Neural cell (in vitro differentiated cells): ENCODE measurements at regions not wholly inside any gene's neighbourhood (a gene's known extent, or its start where the extent isn't known, plus 50 kb on each side); places are given as distances from the start of the nearest gene placed in this dataset.

ENCODE experiments used
- H2AFZ ChIP-seq: fragments of 200-600, 300-800 bp; sonication (generic), shearing (Covaris generic); 2 replicates; pipeline ENCODE4 v1.6.0; 2014; ENCODE audit warnings: low read depth, mild to moderate bottlenecking, antibody characterized with exemption, low read length, moderate library complexity
- H3F3A ChIP-seq: fragments of 200-600 bp; shearing (Covaris generic); 2 replicates; pipeline ENCODE4 v1.6.1; 2016; ENCODE audit warnings: mild to moderate bottlenecking, moderate library complexity, mixed read lengths, antibody characterized with exemption, low read length; ENCODE audit not compliant: insufficient read depth, poor library complexity, severe bottlenecking
- H3K27ac ChIP-seq: fragments of 200-600, 300-800 bp; sonication (generic), shearing (Covaris generic); 2 replicates; pipeline ENCODE4 v1.5.1; 2014; ENCODE audit warnings: mild to moderate bottlenecking, low read length, moderate library complexity
- H3K27me3 ChIP-seq: fragments of 300-800, 200-600 bp; sonication (generic), shearing (Covaris generic); 2 replicates; pipeline ENCODE4 v1.6.0; 2014; ENCODE audit warnings: mild to moderate bottlenecking, low read depth, low read length, moderate library complexity; ENCODE audit not compliant: insufficient read depth
- H3K36me3 ChIP-seq: fragments of 300-800, 200-600 bp; sonication (generic), shearing (Covaris generic); 2 replicates; pipeline ENCODE4 v1.5.1; 2014; ENCODE audit warnings: mild to moderate bottlenecking, antibody characterized with exemption, low read length, moderate library complexity; ENCODE audit not compliant: insufficient read depth
- H3K4me2 ChIP-seq: fragments of 300-800, 200-600 bp; sonication (generic), shearing (Covaris generic); 2 replicates; pipeline ENCODE4 v1.6.0; 2014; ENCODE audit warnings: mild to moderate bottlenecking, low read length
- H3K4me3 ChIP-seq: fragments of 300-800, 200-600 bp; sonication (generic), shearing (Covaris generic); 2 replicates; pipeline ENCODE4 v1.5.1; 2014; ENCODE audit warnings: mild to moderate bottlenecking, low read length, moderate library complexity
- H3K79me2 ChIP-seq: fragments of 200-600 bp; shearing (Covaris generic); replicated peaks from 2 replicates; pipeline ENCODE4 v1.6.0; 2014; ENCODE audit warnings: mild to moderate bottlenecking, low read length, moderate library complexity; ENCODE audit not compliant: insufficient read depth
- H3K9ac ChIP-seq: fragments of 300-800, 200-600 bp; sonication (generic), shearing (Covaris generic); 2 replicates; pipeline ENCODE4 v1.6.1; 2016; ENCODE audit warnings: mild to moderate bottlenecking, low read length, mixed read lengths
- H3K9me2 ChIP-seq: fragments of 200-600 bp; shearing (Covaris generic); 2 replicates; pipeline ENCODE4 v1.6.1; 2016; ENCODE audit warnings: mild to moderate bottlenecking, low read length, mixed read lengths; ENCODE audit not compliant: insufficient read depth
- H3K9me3 ChIP-seq: fragments of 200-600, 300-800 bp; sonication (generic), shearing (Covaris generic); 2 replicates; pipeline ENCODE4 v1.6.1; 2016; ENCODE audit warnings: mild to moderate bottlenecking, mixed run types, low read length, moderate library complexity, mixed read lengths
- H4K20me1 ChIP-seq: fragments of 200-600 bp; shearing (Covaris generic); 2 replicates; pipeline ENCODE4 v1.6.1; 2016; ENCODE audit warnings: mild to moderate bottlenecking, mixed run types; ENCODE audit not compliant: insufficient read depth
- CTCF ChIP-seq: fragments of 450-650 bp; IDR thresholded peaks from 2 replicates; pipeline ENCODE4 v1.5.1; 2014; ENCODE audit warnings: antibody characterized with exemption, mild to moderate bottlenecking, moderate library complexity; ENCODE audit not compliant: poor library complexity, severe bottlenecking
- EP300 ChIP-seq: fragments of 450-650 bp; conservative IDR thresholded peaks from 2 replicates; pipeline ENCODE4 v1.6.1; 2014; ENCODE audit warnings: antibody characterized with exemption, mild to moderate bottlenecking, moderate library complexity; ENCODE audit not compliant: poor library complexity, severe bottlenecking
- EZH2 ChIP-seq: fragments of 200-600, 300-800 bp; shearing (Covaris generic), sonication (generic); IDR thresholded peaks from 2 replicates; pipeline ENCODE4 v1.6.1; 2014; ENCODE audit warnings: antibody characterized with exemption, low read length, borderline replicate concordance, mild to moderate bottlenecking; ENCODE audit not compliant: insufficient read depth, poor library complexity, severe bottlenecking
- MXI1 ChIP-seq: fragments of 450-650 bp; conservative IDR thresholded peaks from 2 replicates; pipeline ENCODE4 v1.6.1; 2014; ENCODE audit warnings: antibody characterized with exemption, mild to moderate bottlenecking; ENCODE audit not compliant: poor library complexity, severe bottlenecking
- POLR2AphosphoS5 ChIP-seq: IDR thresholded peaks from 2 replicates; pipeline ENCODE4 v1.6.1; 2012
- RAD21 ChIP-seq: fragments of 450-650 bp; conservative IDR thresholded peaks from 2 replicates; pipeline ENCODE4 v1.6.1; 2014; ENCODE audit warnings: antibody characterized with exemption, mild to moderate bottlenecking, moderate library complexity
- SMC3 ChIP-seq: fragments of 450-650 bp; conservative IDR thresholded peaks from 2 replicates; pipeline ENCODE4 v1.6.1; 2014; ENCODE audit warnings: antibody characterized with exemption, mild to moderate bottlenecking, moderate library complexity; ENCODE audit not compliant: poor library complexity
- TAF1 ChIP-seq: IDR thresholded peaks from 2 replicates; pipeline ENCODE4 v1.6.1; 2012; ENCODE audit warnings: low read depth
- TF ChIP-seq, protein P1 (sequence below): IDR thresholded peaks from 2 replicates; pipeline ENCODE4 v1.6.1; 2012; ENCODE audit warnings: borderline replicate concordance

DNA sequence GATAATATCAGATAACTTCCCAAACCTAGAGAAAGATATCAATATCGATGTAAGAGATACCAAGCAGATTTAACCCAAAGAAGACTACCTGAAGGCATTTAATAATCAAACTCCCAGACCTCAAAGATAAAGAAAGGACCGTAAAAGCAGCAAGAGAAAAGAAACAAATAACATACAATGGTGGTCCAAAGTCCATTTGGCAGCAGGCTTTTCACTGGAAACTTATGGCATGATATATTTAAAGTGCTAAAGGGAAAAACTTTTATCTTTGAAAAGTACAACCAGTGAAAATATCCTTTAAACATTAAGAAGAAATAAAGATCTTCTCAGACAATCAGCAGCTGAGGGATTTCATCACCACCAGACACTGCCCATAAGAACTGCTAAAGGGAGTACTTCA is 812.7 kb upstream of the ADAMTS5 start:
- Histone ChIP-seq H2AFZ (no peak overlapping the region), H3K9me3 (no peaks in the 10 kb centered on the region), H4K20me1 (no peaks in the 10 kb centered on the region), H3K4me3 (no peak overlapping the region), H3K36me3 (no peaks in the 10 kb centered on the region), H3K4me2 (no peak overlapping the region), H3K79me2 (no peaks in the 10 kb centered on the region), H3K27me3 (no peaks in the 10 kb centered on the region), H3K9ac (no peak overlapping the region), H3K9me2 (no peaks in the 10 kb centered on the region), H3K27ac (no peak overlapping the region), H3F3A (no peaks in the 10 kb centered on the region)
- no peak for TF ChIP-seq RAD21
- no peak for TF ChIP-seq MXI1
- no peak for TF ChIP-seq SMC3
- TF ChIP-seq TAF1: no peak
- TF ChIP-seq, protein P1, sequence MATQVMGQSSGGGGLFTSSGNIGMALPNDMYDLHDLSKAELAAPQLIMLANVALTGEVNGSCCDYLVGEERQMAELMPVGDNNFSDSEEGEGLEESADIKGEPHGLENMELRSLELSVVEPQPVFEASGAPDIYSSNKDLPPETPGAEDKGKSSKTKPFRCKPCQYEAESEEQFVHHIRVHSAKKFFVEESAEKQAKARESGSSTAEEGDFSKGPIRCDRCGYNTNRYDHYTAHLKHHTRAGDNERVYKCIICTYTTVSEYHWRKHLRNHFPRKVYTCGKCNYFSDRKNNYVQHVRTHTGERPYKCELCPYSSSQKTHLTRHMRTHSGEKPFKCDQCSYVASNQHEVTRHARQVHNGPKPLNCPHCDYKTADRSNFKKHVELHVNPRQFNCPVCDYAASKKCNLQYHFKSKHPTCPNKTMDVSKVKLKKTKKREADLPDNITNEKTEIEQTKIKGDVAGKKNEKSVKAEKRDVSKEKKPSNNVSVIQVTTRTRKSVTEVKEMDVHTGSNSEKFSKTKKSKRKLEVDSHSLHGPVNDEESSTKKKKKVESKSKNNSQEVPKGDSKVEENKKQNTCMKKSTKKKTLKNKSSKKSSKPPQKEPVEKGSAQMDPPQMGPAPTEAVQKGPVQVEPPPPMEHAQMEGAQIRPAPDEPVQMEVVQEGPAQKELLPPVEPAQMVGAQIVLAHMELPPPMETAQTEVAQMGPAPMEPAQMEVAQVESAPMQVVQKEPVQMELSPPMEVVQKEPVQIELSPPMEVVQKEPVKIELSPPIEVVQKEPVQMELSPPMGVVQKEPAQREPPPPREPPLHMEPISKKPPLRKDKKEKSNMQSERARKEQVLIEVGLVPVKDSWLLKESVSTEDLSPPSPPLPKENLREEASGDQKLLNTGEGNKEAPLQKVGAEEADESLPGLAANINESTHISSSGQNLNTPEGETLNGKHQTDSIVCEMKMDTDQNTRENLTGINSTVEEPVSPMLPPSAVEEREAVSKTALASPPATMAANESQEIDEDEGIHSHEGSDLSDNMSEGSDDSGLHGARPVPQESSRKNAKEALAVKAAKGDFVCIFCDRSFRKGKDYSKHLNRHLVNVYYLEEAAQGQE: no peak
- TF ChIP-seq EZH2: no peak
- no peak for TF ChIP-seq EP300
- TF ChIP-seq POLR2AphosphoS5: no peak

- no peak overlapping the region for H3K4me2 ChIP-seq
- no peaks in the 10 kb centered on the region for H3K79me2 ChIP-seq
- no peak overlapping the region for H3K4me3 ChIP-seq
- H3K27ac ChIP-seq: no peak overlapping the region
- no peaks in the 10 kb centered on the region for H3F3A ChIP-seq
- no peaks in the 10 kb centered on the region for H3K9me3 ChIP-seq
- no peaks in the 10 kb centered on the region for H3K36me3 ChIP-seq
- H3K9me2 ChIP-seq: no peaks in the 10 kb centered on the region
- H3K9ac ChIP-seq: no peak overlapping the region
- H4K20me1 ChIP-seq: no peaks in the 10 kb centered on the region
- no peak for TF ChIP-seq RAD21
- no peak for TF ChIP-seq EP300
- no peak for TF ChIP-seq MXI1
- TF ChIP-seq CTCF: no peak
- TF ChIP-seq, protein P1: no peak
- TF ChIP-seq SMC3: no peak
- TF ChIP-seq TAF1: no peak
- no peak for TF ChIP-seq EZH2
- TF ChIP-seq POLR2AphosphoS5: no peak
- no peak overlapping the region for H2AFZ ChIP-seq
- no peaks in the 10 kb centered on the region for H3K27me3 ChIP-seq
Measured at GRCh38 chr21:27776925-27777553, 810.2 kb upstream of the ADAMTS5 start.
